HG02938 (cell line): ENCODE measurements at regions not wholly inside any gene's neighbourhood (a gene's known extent, or its start where the extent isn't known, plus 50 kb on each side); places are given as distances from the start of the nearest gene placed in this dataset.

ENCODE experiments used
- ATAC-seq: cut with Tn5 transposase; IDR thresholded peaks from one replicate; pipeline ENCODE4 v1.9.1; 2021; ENCODE audit warnings: mild to moderate bottlenecking, moderate library complexity; ENCODE audit not compliant: unreplicated experiment

- no peak for ATAC-seq
Observed at GRCh38 chr3:35946854-35947515, 307.7 kb downstream of the ARPP21 start.

- no peak for ATAC-seq
Observed at GRCh38 chr3:35950021-35950420, 310.7 kb downstream of the ARPP21 start.

GRCh38 chr3:35954413-35954812 is 315.1 kb downstream of the ARPP21 start:
- no peak for ATAC-seq

- no peak for ATAC-seq
Observed at GRCh38 chr3:35965908-35966307, 326.6 kb downstream of the ARPP21 start.

GRCh38 chr3:35966629-35967464 is 327.5 kb downstream of the ARPP21 start:
- no peak for ATAC-seq

GRCh38 chr3:35968043-35968622 is 328.8 kb downstream of the ARPP21 start:
- ATAC-seq: no peak

- no peak for ATAC-seq
Observed at GRCh38 chr3:35969406-35969805, 330.1 kb downstream of the ARPP21 start.

GRCh38 chr3:35970793-35971192 is 331.5 kb downstream of the ARPP21 start:
- no peak for ATAC-seq

- no peak for ATAC-seq
Observed at GRCh38 chr3:35971686-35972085, 332.4 kb downstream of the ARPP21 start.

- no peak for ATAC-seq
Observed at GRCh38 chr3:35974872-35975271, 335.5 kb downstream of the ARPP21 start.

GRCh38 chr3:35986161-35986560 is 346.8 kb downstream of the ARPP21 start:
- no peak for ATAC-seq

GRCh38 chr3:35987386-35987785 is 348.1 kb downstream of the ARPP21 start:
- no peak for ATAC-seq

GRCh38 chr3:35992041-35992440 is 352.7 kb downstream of the ARPP21 start:
- no peak for ATAC-seq

GRCh38 chr3:36011791-36012190 is 368.5 kb upstream of the STAC start:
- no peak for ATAC-seq

- ATAC-seq: no peak
Observed at GRCh38 chr3:36013425-36013824, 366.9 kb upstream of the STAC start.

- ATAC-seq: no peak
Observed at GRCh38 chr3:36025232-36025631, 355.1 kb upstream of the STAC start.

GRCh38 chr3:36032180-36033047 is 347.9 kb upstream of the STAC start:
- ATAC-seq: no peak

GRCh38 chr3:36058404-36059030 is 321.8 kb upstream of the STAC start:
- no peak for ATAC-seq

- ATAC-seq: no peak
Observed at GRCh38 chr3:36060950-36061349, 319.4 kb upstream of the STAC start.

GRCh38 chr3:36063992-36064391 is 316.3 kb upstream of the STAC start:
- ATAC-seq: no peak

GRCh38 chr3:36065321-36065720 is 315.0 kb upstream of the STAC start:
- ATAC-seq: no peak
